HepG2 (cell line): ENCODE measurements at regions not wholly inside any gene's neighbourhood (a gene's known extent, or its start where the extent isn't known, plus 50 kb on each side); places are given as distances from the start of the nearest gene placed in this dataset.

Source experiments
- EZH2 ChIP-seq: conservative IDR thresholded peaks from 2 replicates; pipeline ENCODE4 v1.6.1; 2012; ENCODE audit warnings: mild to moderate bottlenecking, low read depth, low read length, moderate library complexity
- FOXO1 ChIP-seq: sonication (generic); formaldehyde crosslinking; IDR thresholded peaks from 2 replicates; pipeline ENCODE4 v1.4.0; 2020; ENCODE audit warnings: missing genetic modification reagents
- MAZ ChIP-seq, 2 experiments: sonication (generic) in 1 of 2; formaldehyde crosslinking in 1 of 2; IDR thresholded peaks; 2 replicates each; pipeline versions ENCODE4 v1.5.0 to v1.6.1; 2012 to 2020; ENCODE audit warnings: low read depth in 2 of 2, mild to moderate bottlenecking in 2 of 2, borderline replicate concordance in 1 of 2, improper control_type of control experiment in 1 of 2, low read length in 1 of 2, missing genetic modification reagents in 1 of 2, moderate library complexity in 1 of 2
- POLR2A ChIP-seq, 2 experiments: IDR thresholded peaks; 2 replicates each; pipeline ENCODE4 v1.6.1; 2011; ENCODE audit warnings: low read depth in 2 of 2, low read length in 2 of 2, mild to moderate bottlenecking in 1 of 2, moderate library complexity in 1 of 2; ENCODE audit not compliant: insufficient read depth in 1 of 2

GRCh38 chr7:35463751-35464150 is 209.9 kb upstream of the TBX20 start:
- TF ChIP-seq POLR2A (IDR thresholded peaks at IDR 0.05; ENCODE audit: insufficient read depth in 1 of 2, low read depth in 2 of 2, low read length in 2 of 2) = no peak
- no peak for TF ChIP-seq EZH2
- TF ChIP-seq MAZ (IDR thresholded peaks at IDR 0.05; ENCODE audit: borderline replicate concordance, low read depth, low read length) = no peak
- TF ChIP-seq MAZ (CRISPR knock-in tag; IDR thresholded peaks at IDR 0.05; ENCODE audit: low read depth) = no peak
- no peak for TF ChIP-seq FOXO1 (CRISPR knock-in tag)
